ENCODE measurements at regions not wholly inside any gene's neighbourhood (a gene's known extent, or its start where the extent isn't known, plus 50 kb on each side); places are given as distances from the start of the nearest gene placed in this dataset.

DNA sequence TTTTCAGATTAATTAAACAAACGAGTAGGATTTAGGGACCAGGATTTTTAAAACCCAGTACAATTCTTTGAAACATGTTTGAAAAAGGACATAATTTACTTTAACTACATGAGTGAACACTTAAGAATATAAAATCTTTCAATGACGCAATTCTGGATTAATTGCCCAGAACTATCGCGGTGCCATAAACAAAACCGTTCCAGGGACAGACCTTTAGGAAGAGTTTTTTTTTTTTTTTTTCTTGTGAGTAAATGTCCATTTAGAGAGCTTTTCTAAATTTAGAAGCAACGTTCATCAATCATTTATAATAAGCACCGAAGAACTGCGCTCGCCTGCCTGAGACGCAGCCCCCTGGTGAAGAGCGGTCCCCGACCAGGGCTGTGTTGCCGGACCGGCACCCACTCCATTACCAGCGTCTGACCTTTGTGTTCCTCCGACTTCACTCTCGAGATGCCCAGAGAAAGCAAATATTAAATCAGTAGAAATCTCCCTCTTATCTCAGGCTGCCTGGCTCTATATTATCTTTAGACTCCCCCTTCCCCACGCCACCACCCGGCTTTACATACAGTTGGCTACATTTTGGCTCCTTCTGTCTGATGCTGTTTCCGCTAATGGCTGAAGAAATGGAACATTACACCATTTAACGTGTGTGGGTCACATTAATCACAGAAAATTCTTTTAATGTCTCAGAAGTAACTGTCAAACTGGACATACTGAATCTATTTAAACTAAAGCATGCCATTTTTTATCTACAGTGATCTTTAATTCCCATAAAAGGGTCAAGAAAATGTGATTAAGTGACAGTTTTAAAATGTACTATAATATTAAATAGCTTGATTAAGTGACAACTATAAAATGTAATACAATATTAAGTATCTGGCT is 364.0 kb upstream of the MEIS1 start:
- TF ChIP-seq, protein P1, sequence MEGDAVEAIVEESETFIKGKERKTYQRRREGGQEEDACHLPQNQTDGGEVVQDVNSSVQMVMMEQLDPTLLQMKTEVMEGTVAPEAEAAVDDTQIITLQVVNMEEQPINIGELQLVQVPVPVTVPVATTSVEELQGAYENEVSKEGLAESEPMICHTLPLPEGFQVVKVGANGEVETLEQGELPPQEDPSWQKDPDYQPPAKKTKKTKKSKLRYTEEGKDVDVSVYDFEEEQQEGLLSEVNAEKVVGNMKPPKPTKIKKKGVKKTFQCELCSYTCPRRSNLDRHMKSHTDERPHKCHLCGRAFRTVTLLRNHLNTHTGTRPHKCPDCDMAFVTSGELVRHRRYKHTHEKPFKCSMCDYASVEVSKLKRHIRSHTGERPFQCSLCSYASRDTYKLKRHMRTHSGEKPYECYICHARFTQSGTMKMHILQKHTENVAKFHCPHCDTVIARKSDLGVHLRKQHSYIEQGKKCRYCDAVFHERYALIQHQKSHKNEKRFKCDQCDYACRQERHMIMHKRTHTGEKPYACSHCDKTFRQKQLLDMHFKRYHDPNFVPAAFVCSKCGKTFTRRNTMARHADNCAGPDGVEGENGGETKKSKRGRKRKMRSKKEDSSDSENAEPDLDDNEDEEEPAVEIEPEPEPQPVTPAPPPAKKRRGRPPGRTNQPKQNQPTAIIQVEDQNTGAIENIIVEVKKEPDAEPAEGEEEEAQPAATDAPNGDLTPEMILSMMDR (IDR thresholded peaks at IDR 0.05) = no peak
- no peak for TF ChIP-seq POLR2A (IDR thresholded peaks at IDR 0.05)
